Inflammatory macrophage treated with lipopolysaccharide for 4 hours (primary cell): ENCODE measurements at regions not wholly inside any gene's neighbourhood (a gene's known extent, or its start where the extent isn't known, plus 50 kb on each side); places are given as distances from the start of the nearest gene placed in this dataset.

ENCODE experiments used
- DNase-seq: peaks from one replicate; pipeline ENCODE4 v3.0.0-alpha.2; 2020

DNA sequence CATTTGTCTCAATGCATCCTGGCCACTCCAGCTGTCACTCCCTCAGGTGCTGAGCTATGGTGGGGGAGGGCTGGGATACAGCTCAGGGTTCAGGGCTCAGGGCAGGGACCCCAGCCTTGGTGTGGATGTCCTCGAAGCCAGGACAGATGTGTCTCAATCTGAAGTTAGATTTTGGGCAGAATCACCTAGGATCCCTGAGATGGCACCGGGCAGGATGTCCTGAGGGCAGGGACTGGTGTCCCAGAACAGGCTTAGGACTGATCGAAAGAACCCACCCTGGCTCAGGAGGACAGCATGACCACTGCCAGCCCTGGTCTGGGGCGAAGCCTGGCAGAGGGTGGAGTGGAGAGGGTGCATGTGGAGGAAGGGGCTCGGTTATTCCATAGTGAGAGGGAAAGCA lies 96.8 kb upstream of the THY1 start:
- DNase-seq = no peak

DNA sequence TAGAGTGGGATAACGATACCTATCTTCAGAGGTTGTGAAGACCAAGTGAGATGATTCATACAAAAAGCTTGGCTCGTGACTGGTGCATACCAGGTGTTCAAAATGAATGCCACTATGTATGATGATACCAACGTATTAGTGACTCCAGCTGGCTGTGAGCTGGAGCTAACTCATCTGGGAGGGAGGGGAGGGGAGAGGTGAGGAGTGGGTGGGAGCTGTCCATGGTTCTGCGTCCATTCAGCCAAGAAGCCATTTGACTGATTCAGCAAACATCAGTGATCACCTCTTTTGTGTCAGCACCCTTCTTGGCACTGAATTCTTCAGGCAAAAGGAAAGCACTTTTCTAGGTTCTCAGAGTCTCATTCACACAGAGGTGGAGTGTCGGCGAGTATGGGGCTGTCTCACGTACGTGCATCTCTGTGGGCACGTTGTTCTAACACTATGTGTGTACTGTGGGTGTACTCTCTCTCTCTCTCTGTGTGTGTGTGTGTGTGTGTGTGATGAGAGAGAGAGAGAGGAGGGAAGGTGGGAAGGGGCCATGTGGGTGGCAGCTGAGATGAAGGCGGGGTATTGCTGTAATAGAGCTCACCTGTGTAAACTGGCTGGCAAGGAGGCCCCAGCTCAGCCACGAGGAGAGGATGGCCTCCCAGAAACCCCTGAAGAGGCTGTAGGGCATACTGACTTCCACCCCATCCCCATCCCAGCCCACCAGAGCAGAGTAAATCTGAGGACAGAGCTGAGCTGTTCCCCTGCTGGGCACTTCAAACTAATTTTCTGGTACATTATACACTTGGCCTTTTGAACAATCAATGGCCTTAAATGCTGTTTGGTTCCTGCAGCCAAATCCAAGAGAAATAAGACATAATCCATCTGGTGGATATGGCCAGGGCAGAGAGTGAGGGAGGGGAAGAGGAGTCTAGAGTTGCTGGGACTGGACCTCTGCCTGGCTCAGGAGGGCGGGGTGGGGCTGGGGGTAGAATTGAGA lies 96.1 kb upstream of the THY1 start:
- DNase-seq = no peak

- DNase-seq = no peak
These were observed 92.9 kb upstream of the THY1 start for GRCh38 chr11:119515771-119516400.

DNA sequence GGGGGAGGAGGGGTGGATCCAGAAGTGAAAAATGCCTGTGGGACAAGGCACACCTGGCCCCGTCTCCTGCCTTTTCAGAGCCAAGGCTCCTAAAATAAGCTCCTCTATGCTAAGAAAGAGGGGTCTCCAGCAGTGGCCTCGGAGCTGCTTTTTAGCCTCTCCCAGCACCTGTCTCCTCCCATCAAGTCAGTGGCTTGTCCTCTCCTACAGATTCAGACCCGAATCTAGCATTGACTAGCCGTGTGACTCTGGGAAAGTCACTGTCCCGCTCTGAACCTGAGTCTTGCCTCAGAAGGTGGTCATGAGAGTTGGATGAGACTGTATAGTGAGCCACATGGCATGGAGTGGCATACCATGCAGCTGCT lies 90.8 kb upstream of the THY1 start:
- DNase-seq = no peak

- DNase-seq = no peak
These were observed 90.3 kb upstream of the THY1 start for GRCh38 chr11:119513131-119513805.

GRCh38 chr11:119512369-119512768 lies 89.4 kb upstream of the THY1 start:
- DNase-seq = peak; percentile 16

- DNase-seq = peak; percentile 53
These were observed 88.8 kb upstream of the THY1 start for GRCh38 chr11:119511614-119512306.

GRCh38 chr11:119509969-119510401 lies 87.0 kb upstream of the THY1 start:
- DNase-seq = peak; percentile 99

DNA sequence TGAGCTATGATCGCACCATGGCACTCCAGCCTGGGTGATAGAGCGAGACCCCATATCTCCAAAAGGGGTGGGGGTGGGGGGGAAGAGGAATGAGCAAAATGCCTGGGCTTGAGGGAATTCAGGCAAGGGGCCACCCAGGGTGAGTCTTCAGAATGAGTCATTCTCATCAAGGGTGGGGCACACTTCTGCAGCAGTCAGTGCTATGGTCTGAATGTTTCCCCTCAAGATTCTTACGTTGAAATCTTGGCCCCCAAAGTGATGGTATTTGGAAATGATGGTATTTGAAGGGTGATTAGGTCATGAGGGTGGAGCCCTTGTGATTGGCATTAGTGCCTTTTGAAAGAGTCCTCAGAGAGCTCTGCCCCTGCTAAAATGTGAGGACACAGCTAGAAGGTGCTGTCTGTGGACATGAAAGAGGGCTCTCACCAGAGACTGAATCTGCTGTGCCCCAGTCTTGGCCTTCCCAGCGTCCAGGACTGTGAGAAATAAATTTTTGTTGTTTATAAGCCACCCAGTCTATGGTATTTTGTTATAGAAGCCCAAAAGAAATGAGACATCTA lies 86.4 kb upstream of the THY1 start:
- peak; percentile 85 for DNase-seq

DNA sequence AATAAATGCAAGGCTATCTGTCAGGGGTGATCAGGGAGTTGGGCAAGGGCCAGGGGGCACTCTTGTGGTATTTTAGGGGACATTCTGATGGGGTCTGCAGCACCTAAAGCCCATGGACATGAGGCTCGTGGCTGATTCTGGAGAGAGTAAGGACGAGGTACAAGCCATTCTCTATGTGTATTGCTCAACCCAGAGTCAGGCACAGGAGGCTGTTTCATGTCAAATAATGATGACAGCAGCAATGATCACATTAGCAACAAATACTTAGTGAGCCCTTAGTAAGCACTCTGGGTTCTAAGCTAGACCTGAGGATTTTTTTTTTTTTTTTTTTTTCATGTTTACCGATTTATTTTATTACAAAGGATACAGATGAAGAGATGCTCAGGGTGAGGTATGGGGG lies 83.5 kb upstream of the THY1 start:
- DNase-seq = peak; percentile 42

DNA sequence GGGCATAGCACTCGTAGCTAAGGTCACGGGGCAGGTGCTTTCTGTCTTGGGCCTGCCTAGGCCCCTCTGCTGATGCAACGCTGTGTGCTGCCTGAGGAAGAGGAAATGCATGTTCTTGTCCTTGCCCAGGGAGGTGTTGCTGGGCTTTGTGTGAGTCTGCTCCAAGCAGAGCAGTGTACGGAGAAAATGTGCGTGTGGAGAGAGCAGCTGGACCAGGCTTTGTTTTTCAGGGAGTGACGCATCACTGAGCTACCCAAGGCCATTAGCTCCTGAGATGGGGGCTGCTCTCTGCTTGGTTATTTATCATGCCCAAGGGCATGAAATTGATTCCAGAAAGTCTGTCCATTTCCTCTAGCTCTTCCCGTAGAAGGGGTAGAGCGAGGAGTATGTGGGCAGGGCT lies 82.9 kb upstream of the THY1 start:
- no peak for DNase-seq

GRCh38 chr11:119505071-119505470 lies 82.1 kb upstream of the THY1 start:
- no peak for DNase-seq

DNA sequence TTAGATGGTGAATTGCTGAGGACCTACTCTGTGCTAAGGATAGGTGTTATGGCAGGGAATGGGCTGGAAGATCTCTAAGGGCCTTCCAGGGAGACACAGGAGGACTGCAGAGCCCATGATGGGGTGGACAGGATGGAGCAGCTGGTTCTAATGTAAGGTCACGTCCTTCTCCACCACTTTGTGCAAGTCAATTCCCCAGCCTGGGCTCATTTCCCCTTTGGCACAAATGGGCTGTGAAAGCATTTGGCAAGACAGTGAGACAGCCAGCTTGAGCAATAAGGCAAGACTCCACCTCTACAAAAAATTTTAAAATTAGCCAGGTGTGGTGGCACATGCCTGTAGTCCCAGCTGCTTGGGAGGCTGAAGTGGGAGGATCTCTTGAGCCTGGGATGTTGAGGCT lies 81.4 kb upstream of the THY1 start:
- peak; percentile 71 for DNase-seq

DNA sequence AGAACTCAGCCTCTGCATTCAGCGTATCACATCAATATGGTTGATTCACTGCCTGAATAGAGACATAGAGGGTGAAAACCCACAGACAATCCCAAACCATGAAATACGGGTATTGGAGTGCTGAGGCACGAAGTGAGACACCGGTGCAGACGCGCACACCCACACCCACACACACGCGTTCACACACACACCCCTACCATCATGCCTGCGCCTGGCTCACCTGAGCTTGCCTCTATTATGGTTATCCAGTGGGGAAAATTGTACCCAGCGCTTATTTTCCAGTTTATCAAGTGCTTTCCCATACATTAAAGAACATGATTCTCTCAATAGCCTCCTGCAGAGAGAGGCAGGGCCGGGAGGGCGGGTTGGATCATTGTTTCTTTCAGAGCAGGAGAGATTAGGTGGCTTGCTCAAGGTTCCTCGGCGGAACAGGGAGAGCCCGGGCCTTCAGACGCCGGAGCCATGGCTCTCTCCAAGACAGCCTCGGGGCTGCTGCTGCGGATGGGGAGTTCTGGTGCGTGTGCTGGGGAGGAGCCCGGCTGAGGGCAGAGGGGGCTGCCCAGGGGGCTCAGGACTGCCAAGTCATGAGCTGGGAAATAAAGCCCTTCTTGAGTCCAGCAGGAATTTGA lies 78.9 kb upstream of the THY1 start:
- no peak for DNase-seq

- no peak for DNase-seq
These were observed 74.7 kb upstream of the THY1 start for GRCh38 chr11:119497717-119498116.

DNA sequence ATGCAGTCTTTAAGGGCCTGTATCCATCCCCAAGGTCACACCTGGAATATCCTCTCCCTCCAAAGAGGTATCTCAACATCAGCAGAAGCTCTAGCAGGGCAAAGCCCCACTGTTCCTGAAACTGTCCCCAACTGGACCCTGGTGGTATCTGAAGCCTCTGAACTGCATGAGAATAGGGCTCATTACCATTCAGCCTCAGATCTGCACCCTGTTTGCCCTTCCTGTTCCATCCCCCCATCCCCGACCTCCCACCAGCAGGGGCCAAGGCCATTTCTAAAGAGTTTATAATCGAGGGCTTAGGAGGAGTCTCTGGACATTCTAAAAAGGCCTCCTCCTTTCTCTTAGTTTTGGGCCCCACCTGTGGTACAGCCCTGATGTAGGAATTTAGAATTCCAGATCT lies 74.0 kb upstream of the THY1 start:
- DNase-seq = no peak

GRCh38 chr11:119496469-119496868 lies 73.5 kb upstream of the THY1 start:
- no peak for DNase-seq

- DNase-seq = no peak
These were observed 70.7 kb upstream of the THY1 start for GRCh38 chr11:119493712-119494111.

DNA sequence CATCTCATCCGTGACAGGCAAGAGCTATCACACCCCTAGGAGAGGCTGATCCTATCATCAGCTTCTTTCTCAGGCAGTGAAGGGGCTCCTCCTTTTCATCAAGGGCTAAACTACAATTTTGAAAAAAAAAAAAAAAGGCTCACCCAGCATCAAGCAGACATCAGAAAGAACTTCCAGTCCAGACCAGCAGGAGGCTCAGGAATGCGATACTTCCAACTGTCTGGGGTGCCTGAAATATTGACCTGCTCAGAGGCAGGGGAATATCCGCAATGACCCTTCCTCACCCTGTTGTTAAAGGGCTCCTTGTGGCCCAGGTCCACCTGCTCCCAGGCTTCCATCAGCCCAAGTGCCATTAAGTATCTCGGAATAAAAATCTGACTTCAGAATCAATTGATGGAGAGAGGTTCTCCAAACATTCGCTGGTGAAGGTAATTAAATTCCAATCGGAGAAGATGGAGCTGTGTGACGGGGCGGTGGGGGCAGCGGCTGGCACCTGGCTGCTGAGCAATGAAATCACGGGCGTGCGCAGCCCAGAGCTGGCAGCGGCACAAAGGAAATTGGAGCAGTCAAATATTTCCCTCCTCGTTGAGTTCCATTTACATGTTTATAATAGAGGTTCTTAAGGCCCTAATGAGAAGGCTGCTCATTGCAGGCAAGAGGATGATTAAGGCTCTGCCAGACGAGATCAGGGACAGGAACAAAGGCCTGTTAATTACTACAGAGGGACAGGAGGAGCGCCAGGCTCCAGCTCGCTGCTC lies 69.0 kb upstream of the THY1 start:
- peak; percentile 33 for DNase-seq

DNA sequence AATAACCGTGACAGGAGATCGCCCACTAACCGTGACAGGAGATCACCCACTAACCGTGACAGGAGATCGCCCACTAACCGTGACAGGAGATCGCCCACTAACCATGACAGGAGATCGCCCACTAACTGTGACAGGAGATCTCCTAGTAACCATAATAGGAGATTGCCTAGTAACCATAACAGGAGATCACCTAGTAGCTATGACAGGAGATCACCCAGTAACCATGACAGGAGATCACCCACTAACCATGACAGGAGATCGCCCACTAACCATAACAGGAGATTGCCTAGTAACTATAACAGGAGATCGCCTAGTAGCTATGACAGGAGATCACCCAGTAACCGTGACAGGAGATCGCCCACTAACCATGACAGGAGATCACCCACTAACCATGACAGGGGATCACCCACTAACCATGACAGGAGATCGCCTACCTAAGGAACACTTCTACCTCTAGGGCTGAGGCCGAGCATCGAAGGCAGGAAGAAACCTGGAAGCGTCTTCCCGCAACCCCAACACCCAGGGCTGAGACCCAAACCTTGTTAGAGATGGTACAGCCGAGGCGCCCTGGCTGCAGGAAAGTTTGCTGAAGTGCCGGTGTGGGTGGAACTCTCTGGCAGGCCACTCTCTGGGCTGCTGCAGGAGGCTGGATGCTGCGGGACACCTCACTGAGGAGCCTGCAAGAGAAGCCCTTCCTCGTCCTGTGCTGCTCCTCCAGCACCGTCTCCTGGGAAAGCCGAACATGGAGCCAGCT lies 67.5 kb upstream of the THY1 start:
- DNase-seq = no peak

DNA sequence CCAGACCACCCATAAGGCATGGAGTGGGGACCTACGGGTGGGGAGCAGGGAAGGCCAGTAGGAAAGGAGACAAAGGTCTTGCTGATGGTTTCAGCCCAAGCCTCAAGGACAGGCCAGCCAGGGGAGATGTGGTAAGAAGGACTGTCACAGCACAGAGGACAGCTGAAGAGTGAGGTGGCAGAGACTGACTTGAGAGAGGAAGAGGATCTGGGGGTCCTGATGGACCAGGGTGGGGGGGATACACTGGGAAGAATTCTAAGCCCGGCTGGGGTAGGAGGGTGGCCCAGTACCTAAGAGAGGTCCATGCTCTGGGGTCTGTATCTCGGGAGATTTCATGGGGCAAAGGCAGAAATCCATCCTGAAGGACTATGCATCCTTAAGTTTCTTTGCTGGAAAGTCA lies 66.1 kb upstream of the THY1 start:
- no peak for DNase-seq
